CD8-positive, alpha-beta memory T cell (primary cell): ENCODE measurements at regions not wholly inside any gene's neighbourhood (a gene's known extent, or its start where the extent isn't known, plus 50 kb on each side); places are given as distances from the start of the nearest gene placed in this dataset.

Experiments used
- CTCF ChIA-PET: fragments of 350-600 bp; sonication (Branson Sonifier 250); formaldehyde crosslinking; loops from one replicate; lab custom pipeline; 2021; ENCODE audit warnings: antibody characterized with exemption; lab: Charles Lee
- POLR2A ChIA-PET: fragments of 350-600 bp; sonication (Branson Sonifier 250); formaldehyde crosslinking; loops from one replicate; lab custom pipeline; 2021; ENCODE audit warnings: antibody characterized with exemption; lab: Charles Lee
- DNase-seq, 5 donors: peaks; one replicate each; pipeline versions ENCODE4 v3.0.0 to v3.0.0-alpha.2; 2020 to 2022; ENCODE audit warnings: mixed read lengths in 1 of 5
- H3K27ac ChIP-seq: one replicate; pipeline ENCODE4 v1.7.0; 2013; ENCODE audit warnings: low read depth, mild to moderate bottlenecking, low read length, moderate library complexity
- H3K27me3 ChIP-seq: 2 replicates; pipeline ENCODE4 v1.7.0; 2013; ENCODE audit warnings: low read length, mild to moderate bottlenecking; ENCODE audit not compliant: insufficient read depth, poor library complexity, severe bottlenecking
- H3K36me3 ChIP-seq: 2 replicates; pipeline ENCODE4 v1.7.0; 2013; ENCODE audit warnings: mild to moderate bottlenecking, low read length, moderate library complexity; ENCODE audit not compliant: insufficient read depth
- H3K4me1 ChIP-seq: 2 replicates; pipeline ENCODE4 v1.7.0; 2013; ENCODE audit warnings: mild to moderate bottlenecking, low read length, moderate library complexity; ENCODE audit not compliant: insufficient read depth
- H3K4me3 ChIP-seq: 2 replicates; pipeline ENCODE4 v1.7.0; 2013; ENCODE audit warnings: mild to moderate bottlenecking, low read length
- H3K9me3 ChIP-seq: 2 replicates; pipeline ENCODE4 v1.7.0; 2013; ENCODE audit warnings: mild to moderate bottlenecking, low read length
- H3K27ac Mint-ChIP-seq, 8 donors: one replicate each; pipeline ENCODE4 v1.8.0; 2020 to 2021; ENCODE audit warnings: mixed read lengths in 8 of 8, mild to moderate bottlenecking in 6 of 8, inconsistent platforms in 3 of 8, moderate library complexity in 3 of 8
- H3K27me3 Mint-ChIP-seq, 2 donors: one replicate each; pipeline ENCODE4 v1.8.0; 2020 to 2021; ENCODE audit warnings: mixed read lengths in 2 of 2, mild to moderate bottlenecking in 1 of 2, moderate library complexity in 1 of 2
- H3K36me3 Mint-ChIP-seq, 3 donors: one replicate each; pipeline ENCODE4 v1.8.0; 2020 to 2021; ENCODE audit warnings: mixed read lengths in 3 of 3, inconsistent platforms in 1 of 3, mild to moderate bottlenecking in 1 of 3
- H3K4me1 Mint-ChIP-seq, 3 donors: one replicate each; pipeline ENCODE4 v1.8.0; 2020 to 2021; ENCODE audit warnings: mixed read lengths in 3 of 3, inconsistent platforms in 1 of 3, mild to moderate bottlenecking in 1 of 3
- H3K4me3 Mint-ChIP-seq, 7 donors: one replicate each; pipeline ENCODE4 v1.8.0; 2020 to 2021; ENCODE audit warnings: mixed read lengths in 7 of 7, mild to moderate bottlenecking in 6 of 7, moderate library complexity in 4 of 7, inconsistent platforms in 2 of 7
- H3K9me3 Mint-ChIP-seq, 5 donors: one replicate each; pipeline ENCODE4 v1.8.0; 2020 to 2022; ENCODE audit warnings: mixed read lengths in 5 of 5, mild to moderate bottlenecking in 3 of 5, moderate library complexity in 2 of 5, inconsistent platforms in 1 of 5

DNA sequence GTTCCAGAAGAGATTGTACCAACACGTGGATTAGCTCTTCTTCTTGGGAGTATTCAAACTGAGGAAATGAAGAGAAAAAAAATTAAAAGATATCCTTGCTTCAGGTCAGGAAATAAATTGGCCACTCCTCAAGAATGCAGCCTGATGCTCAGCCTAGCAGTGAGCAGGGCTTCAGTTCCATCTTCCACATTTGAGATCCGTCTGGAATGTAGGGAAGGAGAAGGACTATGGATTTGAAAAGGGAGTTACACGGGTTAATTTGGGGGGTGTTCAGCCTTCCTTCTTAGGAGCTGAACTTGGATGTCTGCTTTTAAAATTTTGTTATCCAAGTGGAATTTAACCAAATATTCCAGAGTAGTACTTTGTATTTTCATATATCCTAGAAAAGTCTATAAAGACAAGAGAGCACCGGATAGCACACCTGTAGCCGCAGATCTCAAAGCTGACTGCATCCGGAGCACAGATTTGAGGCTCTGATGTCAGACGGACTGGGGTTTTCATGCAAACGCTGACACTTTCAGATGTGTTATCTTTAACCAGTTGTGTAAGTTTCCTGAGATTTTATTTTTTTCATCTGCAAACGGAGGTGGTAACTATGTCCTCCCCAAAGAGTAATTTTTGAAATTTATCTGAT is 99.3 kb downstream of the COPS8 start:
- Histone ChIP-seq H3K27me3 (no peaks in the 10 kb centered on the region), H3K27ac (no peak overlapping the region), H3K4me1 (no peaks in the 10 kb centered on the region), H3K9me3 (no peaks in the 10 kb centered on the region), H3K36me3 (no peaks in the 10 kb centered on the region), H3K4me3 (no peak overlapping the region)
- H3K9me3 Mint-ChIP-seq = peaks cover 0 to 7% (median 2%) of the 10 kb centered on the region in 5 donors
- DNase-seq = no peak
- CTCF ChIA-PET = no interaction called here
- H3K36me3 Mint-ChIP-seq = no peaks in the 10 kb centered on the region
- H3K27me3 Mint-ChIP-seq = peaks cover 9 to 31% of the 10 kb centered on the region in 2 donors
- no peak overlapping the region for H3K4me3 Mint-ChIP-seq
- H3K27ac Mint-ChIP-seq = no peak overlapping the region
- H3K4me1 Mint-ChIP-seq = no peaks in the 10 kb centered on the region
- POLR2A ChIA-PET = no interaction called here

DNA sequence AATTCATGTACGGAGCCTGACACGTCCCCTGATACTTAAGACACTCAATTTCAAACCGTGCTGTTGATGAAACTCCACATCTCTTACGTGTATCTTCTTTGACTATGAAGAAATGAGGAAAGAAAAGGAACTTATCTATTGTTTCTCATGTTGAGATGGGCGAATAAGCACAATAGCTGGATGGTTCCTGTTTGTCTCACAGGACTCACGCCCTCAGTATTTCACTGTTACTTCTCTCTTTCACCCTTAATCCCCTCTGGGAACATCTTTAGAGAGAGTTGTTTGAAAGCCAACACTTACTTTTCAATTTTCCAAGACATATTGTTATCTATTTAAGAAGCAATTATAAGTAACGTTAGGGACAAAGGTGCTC is 99.8 kb downstream of the COPS8 start:
- H3K4me1 ChIP-seq = no peaks in the 10 kb centered on the region
- H3K9me3 ChIP-seq = no peaks in the 10 kb centered on the region
- Mint-ChIP-seq H3K36me3 (no peaks in the 10 kb centered on the region), H3K4me1 (no peaks in the 10 kb centered on the region), H3K9me3 (peaks cover 0 to 7% (median 2%) of the 10 kb centered on the region in 5 donors), H3K27ac (no peak overlapping the region), H3K27me3 (peaks cover 9 to 31% of the 10 kb centered on the region in 2 donors), H3K4me3 (no peak overlapping the region)
- no peaks in the 10 kb centered on the region for H3K27me3 ChIP-seq
- no peaks in the 10 kb centered on the region for H3K36me3 ChIP-seq
- H3K4me3 ChIP-seq = no peak overlapping the region
- ChIA-PET CTCF (no interaction called here), POLR2A (no interaction called here)
- no peak for DNase-seq
- H3K27ac ChIP-seq = no peak overlapping the region

DNA sequence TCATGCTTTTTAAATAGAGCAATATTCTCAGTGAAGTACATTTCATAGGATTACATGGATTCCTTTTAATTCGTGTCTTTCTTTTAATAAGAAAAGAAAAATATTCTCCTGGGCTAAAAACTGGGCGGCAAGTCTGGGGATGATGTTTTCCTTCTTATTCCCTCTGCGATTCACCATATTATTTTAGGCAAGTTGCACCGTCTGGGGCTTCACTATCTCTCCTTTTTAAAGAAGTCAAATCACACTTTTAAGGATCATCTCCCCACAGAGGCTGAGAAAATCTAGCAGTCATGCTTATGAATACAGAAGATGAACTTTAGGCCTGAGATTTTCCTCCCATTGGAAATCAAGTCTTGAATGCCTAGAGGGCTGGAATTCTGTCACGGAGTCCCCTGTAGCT is 104.1 kb downstream of the COPS8 start:
- peaks cover 12 to 35% of the 10 kb centered on the region in 2 donors for H3K27me3 Mint-ChIP-seq
- CTCF ChIA-PET = no interaction called here
- DNase-seq = no peak

DNA sequence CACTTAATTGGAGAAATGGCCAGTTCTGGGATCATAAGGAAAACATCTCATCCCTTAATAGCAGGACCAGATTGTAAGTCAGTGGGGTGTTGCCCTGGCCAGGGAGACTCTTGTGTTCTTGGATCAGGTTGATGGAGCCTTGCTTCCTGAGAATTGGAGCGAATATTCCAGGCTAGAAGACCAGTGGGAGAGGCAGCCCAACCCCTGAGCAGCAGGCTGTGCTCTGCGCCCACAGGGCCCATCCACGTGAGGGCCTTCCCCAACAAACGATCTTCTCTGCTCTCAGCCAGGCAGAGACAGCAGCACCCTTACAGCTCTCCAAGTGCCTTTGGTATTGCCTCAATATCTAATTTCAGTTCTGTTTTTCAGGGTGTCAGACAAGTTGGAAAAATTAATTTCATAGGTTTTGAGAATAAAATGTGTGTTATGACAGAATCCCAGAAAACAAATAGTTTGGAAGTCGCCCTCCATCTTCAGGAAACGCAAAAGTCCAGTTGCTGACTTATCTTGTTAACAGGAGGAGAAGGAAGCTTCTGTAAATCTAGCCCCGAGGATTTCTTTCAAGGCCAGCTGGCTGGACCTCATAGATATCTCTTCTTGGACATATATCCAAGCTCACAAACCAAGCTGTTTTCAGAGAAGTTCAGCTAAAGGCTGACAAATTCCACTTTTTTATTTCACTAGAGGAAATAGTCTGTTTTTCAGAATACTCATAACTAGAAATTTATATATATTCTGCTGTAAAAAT is 105.5 kb downstream of the COPS8 start:
- H3K27me3 Mint-ChIP-seq = peaks cover 11 to 34% of the 10 kb centered on the region in 2 donors

More for the DNA sequence above, 104.1 kb downstream of the COPS8 start:
- Histone ChIP-seq H3K4me1 (no peaks in the 10 kb centered on the region), H3K27me3 (no peaks in the 10 kb centered on the region), H3K4me3 (no peak overlapping the region), H3K27ac (no peak overlapping the region), H3K9me3 (no peaks in the 10 kb centered on the region), H3K36me3 (no peaks in the 10 kb centered on the region)
- Mint-ChIP-seq H3K4me3 (no peak overlapping the region), H3K27ac (no peak overlapping the region), H3K36me3 (no peaks in the 10 kb centered on the region), H3K9me3 (peaks cover 0 to 7% (median 4%) of the 10 kb centered on the region in 5 donors), H3K4me1 (no peaks in the 10 kb centered on the region)
- POLR2A ChIA-PET = no interaction called here

DNA sequence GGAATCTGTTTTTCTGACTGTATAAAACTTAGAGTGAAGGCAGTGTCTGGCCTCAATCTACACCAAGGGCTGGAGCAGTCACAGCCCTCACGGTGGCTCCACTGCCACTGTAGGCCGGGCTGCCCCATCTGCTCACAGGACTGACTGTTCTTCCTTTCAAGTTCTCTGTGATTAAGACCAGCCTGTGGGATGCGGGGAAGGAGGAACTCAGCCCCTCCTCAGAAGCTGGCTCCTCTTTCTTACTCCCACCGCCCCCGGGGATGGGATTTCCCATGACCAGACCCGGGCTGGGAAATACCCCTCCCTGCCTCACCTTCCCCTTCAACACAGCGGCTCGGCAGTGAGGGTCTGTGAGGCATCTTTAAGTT is 106.0 kb downstream of the COPS8 start:
- DNase-seq = no peak
- H3K36me3 Mint-ChIP-seq = no peaks in the 10 kb centered on the region
- Histone ChIP-seq H3K36me3 (no peaks in the 10 kb centered on the region), H3K27ac (no peak overlapping the region), H3K9me3 (no peaks in the 10 kb centered on the region), H3K27me3 (no peaks in the 10 kb centered on the region), H3K4me3 (no peak overlapping the region), H3K4me1 (no peaks in the 10 kb centered on the region)
- H3K4me3 Mint-ChIP-seq = no peak overlapping the region
- peaks cover 0 to 7% (median 4%) of the 10 kb centered on the region in 5 donors for H3K9me3 Mint-ChIP-seq
- no peaks in the 10 kb centered on the region for H3K4me1 Mint-ChIP-seq
- no peak overlapping the region for H3K27ac Mint-ChIP-seq
- ChIA-PET POLR2A (no interaction called here), CTCF (no interaction called here)
- H3K27me3 Mint-ChIP-seq = peaks cover 9 to 33% of the 10 kb centered on the region in 2 donors

More for the DNA sequence above, 105.5 kb downstream of the COPS8 start:
- H3K4me1 ChIP-seq = no peaks in the 10 kb centered on the region
- ChIA-PET POLR2A (no interaction called here), CTCF (no interaction called here)
- no peaks in the 10 kb centered on the region for H3K36me3 Mint-ChIP-seq
- H3K36me3 ChIP-seq = no peaks in the 10 kb centered on the region
- H3K4me1 Mint-ChIP-seq = no peaks in the 10 kb centered on the region
- no peak overlapping the region for H3K4me3 ChIP-seq
- DNase-seq = no peak
- H3K9me3 ChIP-seq = no peaks in the 10 kb centered on the region
- H3K4me3 Mint-ChIP-seq = no peak overlapping the region
- no peak overlapping the region for H3K27ac ChIP-seq
- H3K9me3 Mint-ChIP-seq = peaks cover 0 to 7% (median 4%) of the 10 kb centered on the region in 5 donors
- H3K27ac Mint-ChIP-seq = peak overlapping the region in 1 of 8 donors; percentile 15
- H3K27me3 ChIP-seq = no peaks in the 10 kb centered on the region

DNA sequence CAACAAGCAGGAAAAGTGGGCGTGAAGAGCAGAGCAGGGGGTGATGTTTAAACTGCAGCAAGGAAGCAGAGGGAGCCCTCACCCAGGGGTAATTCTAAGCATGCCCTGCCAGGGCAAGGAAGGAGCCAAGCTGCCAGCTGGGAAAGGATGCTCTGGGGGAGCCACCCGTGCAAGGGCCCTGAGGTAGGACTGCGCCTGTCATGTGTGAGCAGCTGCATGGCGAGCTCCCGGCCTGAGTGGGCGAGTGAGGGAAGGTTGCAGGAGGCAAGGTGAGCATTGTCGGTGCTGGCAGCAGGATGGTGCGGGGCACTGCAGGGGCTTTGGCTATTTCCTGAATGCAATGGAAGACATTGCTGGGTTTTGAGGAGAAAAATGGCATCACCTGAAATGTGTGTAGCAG is 107.2 kb downstream of the COPS8 start:
- Mint-ChIP-seq H3K27me3 (peaks cover 8 to 36% of the 10 kb centered on the region in 2 donors), H3K27ac (peak overlapping the region in 1 of 8 donors; percentile 12), H3K4me3 (no peak overlapping the region), H3K4me1 (no peaks in the 10 kb centered on the region), H3K9me3 (peaks cover 0 to 7% (median 4%) of the 10 kb centered on the region in 5 donors), H3K36me3 (no peaks in the 10 kb centered on the region)
- no peaks in the 10 kb centered on the region for H3K9me3 ChIP-seq
- no peak for DNase-seq
- no peak overlapping the region for H3K4me3 ChIP-seq
- H3K27ac ChIP-seq = no peak overlapping the region
- CTCF ChIA-PET = no interaction called here
- H3K36me3 ChIP-seq = no peaks in the 10 kb centered on the region
- no peaks in the 10 kb centered on the region for H3K4me1 ChIP-seq
- POLR2A ChIA-PET = no interaction called here
- H3K27me3 ChIP-seq = no peaks in the 10 kb centered on the region

DNA sequence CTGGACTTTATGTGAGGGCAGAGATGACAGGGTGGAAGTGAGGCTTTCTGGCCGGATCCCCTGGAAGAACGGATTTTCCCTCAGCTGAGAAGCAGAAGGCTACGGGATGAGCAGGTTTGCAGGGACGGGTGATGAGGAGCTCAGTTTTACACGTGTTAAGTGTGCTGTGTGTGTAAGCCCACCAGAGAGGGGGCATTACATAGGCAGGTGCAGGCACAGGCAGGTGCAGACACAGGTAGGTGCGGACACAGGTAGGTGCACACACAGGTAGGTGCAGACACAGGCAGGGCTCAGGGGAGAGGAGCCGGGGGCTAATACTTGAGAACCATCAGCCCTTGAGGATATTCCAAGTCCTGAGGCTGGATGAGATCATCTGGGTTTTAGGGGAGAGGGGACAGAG is 107.7 kb downstream of the COPS8 start:
- Mint-ChIP-seq H3K4me1 (no peaks in the 10 kb centered on the region), H3K36me3 (no peaks in the 10 kb centered on the region), H3K27ac (no peak overlapping the region), H3K27me3 (peaks cover 8 to 36% of the 10 kb centered on the region in 2 donors), H3K4me3 (no peak overlapping the region), H3K9me3 (peaks cover 0 to 7% (median 4%) of the 10 kb centered on the region in 5 donors)
- ChIA-PET POLR2A (no interaction called here), CTCF (no interaction called here)
- no peak overlapping the region for H3K4me3 ChIP-seq
- H3K9me3 ChIP-seq = no peaks in the 10 kb centered on the region
- DNase-seq = no peak
- H3K36me3 ChIP-seq = no peaks in the 10 kb centered on the region
- no peaks in the 10 kb centered on the region for H3K4me1 ChIP-seq
- H3K27me3 ChIP-seq = no peaks in the 10 kb centered on the region
- no peak overlapping the region for H3K27ac ChIP-seq

DNA sequence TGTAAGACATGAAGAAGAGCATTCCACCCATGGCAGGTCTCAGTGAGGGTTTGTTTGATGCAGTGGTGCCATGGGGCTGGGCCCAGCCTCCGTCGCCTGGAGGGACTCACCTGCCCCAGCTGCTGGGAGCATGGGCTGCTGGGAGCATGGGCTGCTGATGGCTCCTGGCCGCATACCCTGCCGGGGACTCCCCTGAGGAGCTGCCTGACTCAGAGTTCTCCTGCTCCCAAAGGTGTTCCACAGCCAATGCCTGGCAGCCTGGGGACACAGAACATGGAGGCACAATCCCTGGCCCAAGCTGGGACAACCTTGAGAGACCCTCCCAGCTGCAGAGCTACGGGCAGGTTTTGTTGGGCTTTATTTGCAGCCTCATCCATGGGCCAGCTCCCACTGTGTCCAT is 108.4 kb downstream of the COPS8 start:
- no peaks in the 10 kb centered on the region for H3K4me1 Mint-ChIP-seq
- Histone ChIP-seq H3K9me3 (no peaks in the 10 kb centered on the region), H3K4me3 (no peak overlapping the region), H3K27me3 (no peaks in the 10 kb centered on the region), H3K36me3 (no peaks in the 10 kb centered on the region), H3K27ac (no peak overlapping the region), H3K4me1 (no peaks in the 10 kb centered on the region)
- ChIA-PET CTCF (no interaction called here), POLR2A (no interaction called here)
- H3K9me3 Mint-ChIP-seq = peaks cover 0 to 7% (median 4%) of the 10 kb centered on the region in 5 donors
- no peak overlapping the region for H3K27ac Mint-ChIP-seq
- H3K36me3 Mint-ChIP-seq = no peaks in the 10 kb centered on the region
- no peak overlapping the region for H3K4me3 Mint-ChIP-seq
- H3K27me3 Mint-ChIP-seq = peaks cover 8 to 36% of the 10 kb centered on the region in 2 donors
- no peak for DNase-seq
